BJ (cell line): ENCODE measurements at regions not wholly inside any gene's neighbourhood (a gene's known extent, or its start where the extent isn't known, plus 50 kb on each side); places are given as distances from the start of the nearest gene placed in this dataset.

Experiments used
- CTCF ChIA-PET: fragments of 350-600 bp; formaldehyde crosslinking; extraction: SDS; loops from one replicate; lab custom pipeline; 2021; ENCODE audit warnings: antibody characterized with exemption, inconsistent platforms; lab: Yijun Ruan, JAX
- POLR2A ChIA-PET: fragments of 300-600 bp; sonication (Branson Sonifier 250); formaldehyde crosslinking; extraction: SDS; loops from one replicate; lab custom pipeline; 2021; ENCODE audit warnings: antibody characterized with exemption; lab: Charles Lee
- DNase-seq: peaks from one replicate; pipeline ENCODE4 v3.0.0-alpha.2; 2011; ENCODE audit warnings: low read depth
- H3K27me3 ChIP-seq: 2 replicates; pipeline ENCODE4 v1.6.0; 2011; ENCODE audit warnings: low read length; ENCODE audit not compliant: control insufficient read depth, insufficient read depth
- H3K36me3 ChIP-seq: 2 replicates; pipeline ENCODE4 v1.5.1; 2011; ENCODE audit warnings: low read length; ENCODE audit not compliant: control insufficient read depth, insufficient read depth
- H3K4me3 ChIP-seq: 2 replicates; pipeline ENCODE4 v1.5.1; 2011; ENCODE audit warnings: low read depth, mild to moderate bottlenecking, control low read depth, low read length
- CTCF ChIP-seq: IDR thresholded peaks from 2 replicates; pipeline ENCODE4 v1.5.1; 2011; ENCODE audit warnings: low read depth, mild to moderate bottlenecking, control low read depth, inconsistent platforms, low read length, moderate library complexity; ENCODE audit not compliant: insufficient read depth

- CTCF ChIA-PET = interaction anchor here (0.6 to 1.6 kb wide), 3 partner anchors 12 to 1592 kb away, joined by 3 to 5 read pairs (median 3); no protein-coding TSS in a partner anchor
- POLR2A ChIA-PET = no interaction called here
- DNase-seq = no peak
These were observed 227.9 kb upstream of the G2E3 start for GRCh38 chr14:30331030-30331429.

GRCh38 chr14:30332374-30332773 is 226.6 kb upstream of the G2E3 start:
- Histone ChIP-seq H3K36me3 (no peaks in the 10 kb centered on the region), H3K4me3 (no peak overlapping the region), H3K27me3 (peaks cover 2% of the 10 kb centered on the region; the same call in 1 of the 2 replicates)
- no peak for TF ChIP-seq CTCF
- ChIA-PET POLR2A (no interaction called here), CTCF (interaction anchor here (0.9 kb wide), 1 partner anchor 19 kb away, joined by 3 read pairs; no protein-coding TSS in a partner anchor)
- DNase-seq = no peak

More at GRCh38 chr14:30331030-30331429, 227.9 kb upstream of the G2E3 start:
- TF ChIP-seq CTCF = no peak
- Histone ChIP-seq H3K4me3 (no peak overlapping the region), H3K36me3 (no peaks in the 10 kb centered on the region), H3K27me3 (peaks cover 2% of the 10 kb centered on the region; the same call in 1 of the 2 replicates)

GRCh38 chr14:30333934-30334333 is 225.0 kb upstream of the G2E3 start:
- POLR2A ChIA-PET = no interaction called here
- H3K36me3 ChIP-seq = no peaks in the 10 kb centered on the region
- no peak for TF ChIP-seq CTCF
- DNase-seq = no peak
- CTCF ChIA-PET = no interaction called here
- H3K27me3 ChIP-seq = peaks cover 2% of the 10 kb centered on the region; the same call in 1 of the 2 replicates
- no peak overlapping the region for H3K4me3 ChIP-seq

- DNase-seq = no peak
- CTCF ChIA-PET = interaction anchor here (1.6 kb wide), 1 partner anchor 8 kb away, joined by 6 read pairs; no protein-coding TSS in a partner anchor
- H3K4me3 ChIP-seq = no peak overlapping the region
- POLR2A ChIA-PET = no interaction called here
- no peak for TF ChIP-seq CTCF
- no peaks in the 10 kb centered on the region for H3K36me3 ChIP-seq
- H3K27me3 ChIP-seq = no peaks in the 10 kb centered on the region
These were observed 221.5 kb upstream of the G2E3 start for GRCh38 chr14:30337456-30337855.

GRCh38 chr14:30339311-30339901 is 219.6 kb upstream of the G2E3 start:
- Histone ChIP-seq H3K4me3 (no peak overlapping the region), H3K27me3 (no peaks in the 10 kb centered on the region), H3K36me3 (no peaks in the 10 kb centered on the region)
- TF ChIP-seq CTCF = no peak
- ChIA-PET CTCF (interaction anchor here (0.7 to 1.2 kb wide), 3 partner anchors 19 to 35 kb away, joined by 3 to 4 read pairs (median 3); no protein-coding TSS in a partner anchor), POLR2A (no interaction called here)
- no peak for DNase-seq
